WERI-Rb-1 (cell line): ENCODE measurements at regions not wholly inside any gene's neighbourhood (a gene's known extent, or its start where the extent isn't known, plus 50 kb on each side); places are given as distances from the start of the nearest gene placed in this dataset.

ENCODE experiments used
- DNase-seq: peaks from one replicate; pipeline ENCODE4 v3.0.0-alpha.2; 2020
- H3K27ac ChIP-seq: fragments of 250-450 bp; sonication (Bioruptor Pico); 2 replicates; pipeline ENCODE4 v1.5.1; 2020; ENCODE audit warnings: mild to moderate bottlenecking, moderate library complexity
- H3K27me3 ChIP-seq: fragments of 250-450 bp; sonication (Bioruptor Pico); 2 replicates; pipeline ENCODE4 v1.5.1; 2021; ENCODE audit warnings: mild to moderate bottlenecking, low read depth, moderate library complexity; ENCODE audit not compliant: insufficient read depth, severe bottlenecking
- H3K36me3 ChIP-seq: fragments of 250-450 bp; sonication (Bioruptor Pico); 2 replicates; pipeline ENCODE4 v1.5.1; 2020; ENCODE audit warnings: mild to moderate bottlenecking, moderate library complexity
- H3K4me3 ChIP-seq: 2 replicates; pipeline ENCODE4 v1.5.1; 2011; ENCODE audit warnings: low read depth, mild to moderate bottlenecking, control low read depth, low read length
- H3K9me3 ChIP-seq: fragments of 250-450 bp; sonication (Bioruptor Pico); 2 replicates; pipeline ENCODE4 v1.5.1; 2021; ENCODE audit warnings: mild to moderate bottlenecking, moderate library complexity; ENCODE audit not compliant: severe bottlenecking
- TF ChIP-seq, protein P1 (sequence below): IDR thresholded peaks from 2 replicates; pipeline ENCODE4 v1.5.1; 2011; ENCODE audit warnings: low read depth, mild to moderate bottlenecking, control low read depth, inconsistent platforms, low read length

DNA sequence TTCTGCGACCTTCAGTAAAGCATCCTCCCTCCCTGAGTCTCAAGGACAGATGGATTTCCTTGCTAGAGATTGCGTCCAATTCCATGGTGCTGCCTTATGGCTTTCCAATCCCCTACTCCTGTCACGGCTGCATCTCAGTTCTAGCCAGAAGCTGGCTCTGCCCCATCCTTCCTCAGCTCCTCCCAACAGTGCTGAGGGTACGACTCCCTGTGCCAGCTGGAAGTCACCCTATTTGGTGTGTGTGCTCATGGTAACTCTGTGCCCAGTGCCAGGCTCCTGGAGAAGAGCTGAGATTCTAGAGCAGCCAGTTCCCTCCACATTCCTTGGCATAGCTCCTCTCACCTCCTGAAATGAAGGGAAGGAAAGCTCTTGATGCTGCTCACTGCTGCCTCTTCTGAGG lies 185.0 kb upstream of the PODXL start:
- no peak overlapping the region for H3K4me3 ChIP-seq
- no peak for DNase-seq
- H3K9me3 ChIP-seq, result no peaks in the 10 kb centered on the region
- TF ChIP-seq, protein P1, sequence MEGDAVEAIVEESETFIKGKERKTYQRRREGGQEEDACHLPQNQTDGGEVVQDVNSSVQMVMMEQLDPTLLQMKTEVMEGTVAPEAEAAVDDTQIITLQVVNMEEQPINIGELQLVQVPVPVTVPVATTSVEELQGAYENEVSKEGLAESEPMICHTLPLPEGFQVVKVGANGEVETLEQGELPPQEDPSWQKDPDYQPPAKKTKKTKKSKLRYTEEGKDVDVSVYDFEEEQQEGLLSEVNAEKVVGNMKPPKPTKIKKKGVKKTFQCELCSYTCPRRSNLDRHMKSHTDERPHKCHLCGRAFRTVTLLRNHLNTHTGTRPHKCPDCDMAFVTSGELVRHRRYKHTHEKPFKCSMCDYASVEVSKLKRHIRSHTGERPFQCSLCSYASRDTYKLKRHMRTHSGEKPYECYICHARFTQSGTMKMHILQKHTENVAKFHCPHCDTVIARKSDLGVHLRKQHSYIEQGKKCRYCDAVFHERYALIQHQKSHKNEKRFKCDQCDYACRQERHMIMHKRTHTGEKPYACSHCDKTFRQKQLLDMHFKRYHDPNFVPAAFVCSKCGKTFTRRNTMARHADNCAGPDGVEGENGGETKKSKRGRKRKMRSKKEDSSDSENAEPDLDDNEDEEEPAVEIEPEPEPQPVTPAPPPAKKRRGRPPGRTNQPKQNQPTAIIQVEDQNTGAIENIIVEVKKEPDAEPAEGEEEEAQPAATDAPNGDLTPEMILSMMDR, result no peak
- no peak overlapping the region for H3K27ac ChIP-seq
- no peaks in the 10 kb centered on the region for H3K27me3 ChIP-seq
- no peaks in the 10 kb centered on the region for H3K36me3 ChIP-seq

DNA sequence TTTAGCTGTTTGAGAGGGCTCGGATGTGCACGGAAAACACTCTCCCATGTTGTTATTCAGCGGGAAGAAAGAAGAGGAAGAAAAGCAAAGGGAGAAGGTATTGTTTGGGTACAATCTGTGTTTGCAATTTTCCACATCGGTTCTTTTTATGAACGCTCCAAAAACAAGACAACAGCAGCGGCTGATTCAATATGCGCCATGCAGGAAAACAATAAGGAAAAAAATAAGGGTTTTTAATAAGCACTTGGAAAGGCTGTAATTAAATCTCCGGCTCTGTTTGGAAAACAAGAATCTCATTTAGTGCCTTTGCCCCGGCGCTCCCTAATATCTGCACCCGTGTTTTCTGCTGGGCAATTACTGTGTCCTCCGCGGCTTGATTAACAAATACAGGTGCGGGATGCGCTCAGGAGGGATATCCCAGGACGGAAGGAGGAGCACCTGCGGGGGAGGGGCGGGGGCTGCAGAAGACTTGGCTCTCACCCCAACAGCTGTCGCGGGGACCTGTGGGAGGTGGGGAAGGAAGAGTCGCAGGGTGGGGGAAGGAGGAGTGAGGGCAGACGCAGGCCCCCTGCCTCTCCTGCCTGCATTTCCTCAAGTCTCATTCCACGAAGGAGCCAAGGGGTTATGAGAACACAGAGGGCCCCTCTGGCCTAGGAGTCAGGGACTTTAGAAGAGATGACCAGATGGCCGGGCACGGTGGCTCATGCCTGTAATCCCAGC lies 181.5 kb upstream of the PODXL start:
- Histone ChIP-seq H3K27ac (no peak overlapping the region), H3K4me3 (no peak overlapping the region), H3K36me3 (no peaks in the 10 kb centered on the region), H3K9me3 (no peaks in the 10 kb centered on the region), H3K27me3 (no peaks in the 10 kb centered on the region)
- TF ChIP-seq, protein P1, result no peak
- no peak for DNase-seq

DNA sequence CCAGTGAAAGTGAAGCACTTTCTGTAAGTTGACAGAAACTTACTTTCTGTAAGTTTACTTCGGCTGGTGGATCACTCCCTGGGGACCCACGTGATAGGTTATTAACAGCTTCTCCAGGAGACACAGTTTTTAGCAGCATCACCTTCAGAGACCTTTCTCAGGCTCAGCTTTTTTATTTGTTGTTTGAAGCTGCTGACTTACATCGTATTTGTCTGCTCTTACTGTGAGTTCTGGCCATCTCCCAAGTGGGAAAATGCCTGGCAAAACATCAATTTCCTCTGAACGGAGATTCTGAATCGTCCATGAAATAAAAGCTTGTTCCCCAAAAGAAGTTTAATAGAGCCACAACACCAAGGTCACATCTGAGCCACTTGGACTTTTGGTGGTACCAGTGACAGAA lies 178.7 kb upstream of the PODXL start:
- TF ChIP-seq, protein P1, result no peak
- Histone ChIP-seq H3K27ac (no peak overlapping the region), H3K27me3 (no peaks in the 10 kb centered on the region), H3K36me3 (no peaks in the 10 kb centered on the region), H3K4me3 (no peak overlapping the region), H3K9me3 (no peaks in the 10 kb centered on the region)
- DNase-seq, result no peak

DNA sequence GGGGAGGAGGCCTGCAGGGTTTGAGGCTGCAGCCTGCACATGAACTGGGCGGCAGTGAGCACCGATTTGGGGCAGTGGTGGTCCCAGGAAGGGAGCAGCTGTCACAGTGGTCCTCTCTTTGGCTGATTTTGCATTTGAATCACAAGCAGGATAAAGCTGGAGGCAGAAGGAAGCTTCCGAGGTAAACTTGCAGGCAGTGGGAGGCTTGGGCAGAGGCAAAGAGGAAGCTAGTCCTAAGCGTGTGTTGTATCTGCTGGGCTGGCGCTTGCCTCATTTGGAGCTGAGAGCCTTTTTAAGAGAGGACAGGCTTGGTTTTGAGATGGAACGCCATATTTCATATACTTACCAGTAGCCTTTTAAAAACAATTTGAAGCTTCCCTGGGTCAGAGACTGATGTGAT lies 177.2 kb upstream of the PODXL start:
- Histone ChIP-seq H3K27me3 (no peaks in the 10 kb centered on the region), H3K4me3 (no peak overlapping the region), H3K27ac (no peak overlapping the region), H3K36me3 (no peaks in the 10 kb centered on the region), H3K9me3 (no peaks in the 10 kb centered on the region)
- TF ChIP-seq, protein P1, result no peak
- no peak for DNase-seq

DNA sequence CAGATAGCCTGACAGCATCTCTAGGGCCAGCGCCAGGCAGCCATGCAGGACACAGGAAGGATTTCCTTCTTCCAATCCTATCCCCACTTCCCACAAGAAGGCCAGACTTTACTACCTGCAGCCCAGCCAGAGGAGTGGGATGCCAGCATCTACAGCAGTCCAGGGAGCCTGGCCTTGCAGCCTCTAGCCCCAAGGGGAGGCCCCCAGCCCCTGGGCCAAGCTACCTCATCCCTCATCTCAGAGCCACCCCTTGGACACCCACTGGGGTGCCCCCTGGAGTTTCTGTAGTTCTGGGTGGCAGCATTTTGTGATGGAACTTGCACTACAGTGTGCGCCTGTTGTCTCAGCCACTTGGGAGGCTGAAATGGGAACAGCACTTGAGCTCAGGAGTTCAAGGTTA lies 170.8 kb upstream of the PODXL start:
- no peak for DNase-seq
- H3K4me3 ChIP-seq, result no peak overlapping the region
- TF ChIP-seq, protein P1, result no peak
- no peaks in the 10 kb centered on the region for H3K9me3 ChIP-seq
- H3K27ac ChIP-seq, result no peak overlapping the region
- H3K36me3 ChIP-seq, result no peaks in the 10 kb centered on the region
- no peaks in the 10 kb centered on the region for H3K27me3 ChIP-seq

DNA sequence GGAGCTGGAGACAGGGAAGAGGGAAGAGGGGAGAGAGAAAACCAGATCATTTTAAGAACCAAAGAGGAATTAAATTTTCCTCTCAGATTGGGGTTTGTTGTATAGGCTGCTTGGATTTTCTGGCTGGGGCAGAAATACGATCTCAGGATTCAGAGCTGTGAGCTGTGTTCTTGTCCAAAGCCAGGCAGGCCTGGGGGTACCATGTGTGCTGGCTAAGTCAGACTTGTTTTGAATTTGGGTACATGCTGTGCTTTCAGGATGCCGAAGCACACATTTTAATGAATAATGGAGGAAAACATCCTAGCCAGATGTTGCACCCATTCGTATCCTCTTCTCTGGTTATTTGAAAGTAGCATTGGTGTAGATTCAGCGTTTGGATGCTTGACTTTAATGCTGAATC lies 170.3 kb upstream of the PODXL start:
- Histone ChIP-seq H3K4me3 (no peak overlapping the region), H3K9me3 (no peaks in the 10 kb centered on the region), H3K27me3 (no peaks in the 10 kb centered on the region), H3K36me3 (no peaks in the 10 kb centered on the region), H3K27ac (no peak overlapping the region)
- TF ChIP-seq, protein P1, result no peak
- DNase-seq, result no peak
